Mesothelial cell of epicardium (in vitro differentiated cells): ENCODE measurements at regions not wholly inside any gene's neighbourhood (a gene's known extent, or its start where the extent isn't known, plus 50 kb on each side); places are given as distances from the start of the nearest gene placed in this dataset.

ENCODE experiments used
- DNase-seq, 2 experiments: peaks; one replicate each; pipeline ENCODE4 v3.0.0; 2021; ENCODE audit warnings: low spot score in 2 of 2; ENCODE audit not compliant: unreplicated experiment in 2 of 2
- H3K27ac Mint-ChIP-seq: 2 replicates; pipeline ENCODE4 v1.8.0; 2021; ENCODE audit warnings: mixed read lengths
- H3K27me3 Mint-ChIP-seq: 2 replicates; pipeline ENCODE4 v1.8.0; 2021; ENCODE audit warnings: low read depth, mixed read lengths
- H3K36me3 Mint-ChIP-seq: 2 replicates; pipeline ENCODE4 v1.8.0; 2021; ENCODE audit warnings: mixed read lengths
- H3K4me1 Mint-ChIP-seq: 2 replicates; pipeline ENCODE4 v1.8.0; 2021; ENCODE audit warnings: mixed read lengths
- H3K4me3 Mint-ChIP-seq: 2 replicates; pipeline ENCODE4 v1.8.0; 2021; ENCODE audit warnings: mild to moderate bottlenecking, moderate library complexity, mixed read lengths
- H3K9me3 Mint-ChIP-seq: 2 replicates; pipeline ENCODE4 v1.8.0; 2021; ENCODE audit warnings: mixed read lengths
- CTCF ChIP-seq: fragments of 200-600 bp; sonication (generic); IDR thresholded peaks from one replicate; pipeline ENCODE4 v1.5.0; 2021; ENCODE audit warnings: antibody characterized with exemption; ENCODE audit not compliant: unreplicated experiment

- H3K4me3 Mint-ChIP-seq, result no peak overlapping the region
- no peaks in the 10 kb centered on the region for H3K27me3 Mint-ChIP-seq
- no peak for DNase-seq
- peaks cover 10% of the 10 kb centered on the region for H3K4me1 Mint-ChIP-seq
- peaks cover 8% of the 10 kb centered on the region for H3K9me3 Mint-ChIP-seq
- H3K36me3 Mint-ChIP-seq, result no peaks in the 10 kb centered on the region
- TF ChIP-seq CTCF, result no peak
- H3K27ac Mint-ChIP-seq, result no peak overlapping the region
Measured at GRCh38 chr2:40783704-40784103, 331.8 kb upstream of the SLC8A1 start.

- peaks cover 10% of the 10 kb centered on the region for H3K4me1 Mint-ChIP-seq
- H3K27ac Mint-ChIP-seq, result no peak overlapping the region
- peaks cover 1% of the 10 kb centered on the region for H3K36me3 Mint-ChIP-seq
- no peak overlapping the region for H3K4me3 Mint-ChIP-seq
- H3K27me3 Mint-ChIP-seq, result no peaks in the 10 kb centered on the region
- no peak for TF ChIP-seq CTCF
- H3K9me3 Mint-ChIP-seq, result peaks cover 12% of the 10 kb centered on the region
- no peak for DNase-seq
Measured at GRCh38 chr2:40786636-40787035, 334.7 kb upstream of the SLC8A1 start.

GRCh38 chr2:40797120-40797519 is 345.2 kb upstream of the SLC8A1 start:
- TF ChIP-seq CTCF, result no peak
- Mint-ChIP-seq H3K4me3 (no peak overlapping the region), H3K27me3 (no peaks in the 10 kb centered on the region), H3K27ac (no peak overlapping the region), H3K9me3 (peaks cover 16% of the 10 kb centered on the region), H3K4me1 (no peaks in the 10 kb centered on the region), H3K36me3 (no peaks in the 10 kb centered on the region)
- no peak for DNase-seq

- Mint-ChIP-seq H3K27me3 (no peaks in the 10 kb centered on the region), H3K4me1 (no peaks in the 10 kb centered on the region), H3K9me3 (peaks cover 13% of the 10 kb centered on the region), H3K4me3 (no peak overlapping the region), H3K36me3 (no peaks in the 10 kb centered on the region), H3K27ac (no peak overlapping the region)
- DNase-seq, result no peak
- no peak for TF ChIP-seq CTCF
Measured at GRCh38 chr2:40803900-40804299, 352.0 kb upstream of the SLC8A1 start.

- no peaks in the 10 kb centered on the region for H3K4me1 Mint-ChIP-seq
- no peaks in the 10 kb centered on the region for H3K36me3 Mint-ChIP-seq
- no peak for DNase-seq
- H3K27ac Mint-ChIP-seq, result no peak overlapping the region
- H3K27me3 Mint-ChIP-seq, result no peaks in the 10 kb centered on the region
- H3K4me3 Mint-ChIP-seq, result no peak overlapping the region
- TF ChIP-seq CTCF, result no peak
- no peaks in the 10 kb centered on the region for H3K9me3 Mint-ChIP-seq
Measured at GRCh38 chr2:40809156-40809555, 357.3 kb upstream of the SLC8A1 start.

- DNase-seq, result no peak
- no peaks in the 10 kb centered on the region for H3K9me3 Mint-ChIP-seq
- no peaks in the 10 kb centered on the region for H3K27me3 Mint-ChIP-seq
- no peaks in the 10 kb centered on the region for H3K36me3 Mint-ChIP-seq
- no peak overlapping the region for H3K4me3 Mint-ChIP-seq
- H3K27ac Mint-ChIP-seq, result no peak overlapping the region
- H3K4me1 Mint-ChIP-seq, result peaks cover 2% of the 10 kb centered on the region
- no peak for TF ChIP-seq CTCF
Measured at GRCh38 chr2:40814616-40815015, 362.7 kb upstream of the SLC8A1 start.
